Stimulated activated CD4-positive, alpha-beta T cell treated with anti-CD3 and anti-CD28 coated beads, Interleukin-4, amount 100 ng/mL, for 4 hours (primary cell): ENCODE measurements at regions not wholly inside any gene's neighbourhood (a gene's known extent, or its start where the extent isn't known, plus 50 kb on each side); places are given as distances from the start of the nearest gene placed in this dataset.
A peak's percentile ranks its signal among the peaks of the same experiment; 100 is the strongest.

Experiments
- DNase-seq, 2 experiments: peaks; one replicate each; pipeline ENCODE4 v3.0.0-alpha.2; 2020

DNA sequence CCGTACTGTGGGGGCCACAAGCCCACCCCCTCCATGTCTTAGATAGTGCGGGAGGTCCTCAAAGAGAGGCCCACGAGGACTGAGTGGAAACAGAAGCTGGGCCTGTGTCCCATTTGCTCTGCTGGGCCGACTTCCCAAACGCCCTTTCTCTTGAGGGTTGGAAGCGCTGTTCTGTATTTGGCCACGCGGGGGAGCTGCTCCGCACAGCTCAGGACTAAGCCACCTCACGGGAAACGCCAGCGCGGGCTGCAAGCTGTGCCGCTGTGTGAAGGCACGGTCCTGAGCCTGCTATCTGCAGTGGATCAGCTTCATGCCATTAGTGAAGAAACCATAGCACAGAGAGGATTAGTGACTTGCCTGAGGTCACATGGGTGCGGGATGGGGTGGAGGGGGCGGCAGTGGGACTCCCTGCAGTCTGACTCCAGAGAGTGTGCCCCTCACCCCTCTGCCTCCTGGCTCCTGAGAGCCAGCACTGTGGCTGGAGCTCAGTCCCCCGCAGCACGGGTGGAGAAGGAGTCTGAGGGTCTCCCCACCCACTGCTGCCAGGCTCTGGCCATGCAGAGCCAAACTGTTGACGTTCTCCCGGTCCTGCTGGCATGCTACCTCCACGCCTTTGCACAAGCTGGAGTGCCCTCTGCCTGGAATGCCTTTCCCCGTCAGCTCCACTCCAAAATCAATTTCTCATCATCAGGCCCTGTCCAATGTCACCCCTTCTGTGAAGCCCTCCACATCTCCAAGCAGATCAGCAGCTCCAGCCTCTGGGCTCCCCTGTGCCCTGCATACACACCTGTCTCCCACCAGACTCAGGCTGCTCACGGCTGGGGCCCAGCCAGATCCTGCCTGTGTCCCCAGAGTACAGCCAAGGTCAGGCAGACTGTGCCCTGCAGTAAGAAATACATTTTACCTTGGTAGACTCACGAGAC lies 51.5 kb upstream of the LRRC32 start:
- peak; percentile 60 to 73 for DNase-seq

DNA sequence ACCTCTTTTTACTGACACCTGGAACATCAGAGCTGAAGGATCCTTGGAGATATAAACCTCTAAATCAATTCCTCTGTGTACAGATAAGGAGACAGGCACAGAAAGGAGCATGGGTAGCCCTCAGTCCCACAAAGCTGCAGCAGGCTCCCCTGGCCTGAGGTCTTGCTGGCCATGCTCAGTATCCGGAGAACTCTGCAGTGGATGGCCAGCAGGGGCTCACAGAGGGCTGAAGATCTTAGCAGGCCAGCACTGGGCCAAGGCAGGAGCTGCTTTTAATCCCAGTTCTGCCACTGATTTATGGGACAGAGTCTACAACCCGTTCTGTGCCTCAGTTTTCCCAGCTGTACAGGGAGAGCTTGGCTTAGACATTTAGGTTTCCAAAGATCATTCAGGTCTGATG lies 52.6 kb upstream of the LRRC32 start:
- no peak for DNase-seq

DNA sequence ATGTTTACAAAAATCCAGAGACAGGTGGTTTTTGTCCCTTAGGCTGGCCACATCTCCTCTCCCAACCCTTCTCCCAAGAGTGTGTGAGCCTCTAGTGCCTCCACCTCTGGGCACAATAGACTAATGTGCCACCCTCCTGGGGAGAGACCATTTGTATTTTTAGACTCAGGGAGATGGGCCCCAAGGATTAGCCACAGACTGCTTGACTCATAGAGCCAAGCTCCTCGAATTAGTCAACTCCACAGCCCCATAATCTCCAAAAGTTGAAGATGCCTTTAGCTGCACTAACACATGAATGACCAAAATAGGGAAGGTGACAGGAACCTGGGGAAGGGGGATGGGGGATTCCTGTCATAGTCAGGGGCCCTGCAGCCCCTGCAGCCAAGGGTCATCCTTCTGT lies 53.0 kb upstream of the LRRC32 start:
- DNase-seq, result no peak

DNA sequence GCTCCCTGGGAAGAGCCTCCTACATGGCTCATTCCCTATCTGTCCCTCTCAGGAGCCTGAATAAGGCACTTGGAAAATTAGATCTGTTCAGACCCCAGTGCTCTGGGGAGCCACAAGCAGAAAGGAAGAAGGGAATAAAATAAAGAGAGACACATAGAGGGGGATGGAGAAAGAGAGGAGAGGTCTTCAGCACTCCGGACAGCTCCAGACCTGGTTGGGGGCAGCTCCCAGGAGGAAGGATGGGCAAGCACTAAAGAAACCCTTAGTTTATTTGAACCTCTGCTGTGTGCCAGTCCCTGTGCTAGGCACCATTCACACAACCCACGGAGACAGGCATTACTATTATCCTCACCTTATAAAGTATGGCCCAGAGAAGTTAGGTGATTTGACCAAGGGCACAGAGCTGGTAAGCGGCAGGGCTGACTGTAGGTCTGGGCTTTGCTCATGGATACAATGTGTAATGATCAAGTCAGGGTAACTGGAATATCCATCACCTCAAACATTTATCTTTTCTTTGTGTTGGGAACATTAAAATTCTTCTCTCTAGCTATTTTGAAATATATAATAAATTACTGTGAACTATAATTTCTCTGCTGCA lies 53.7 kb upstream of the LRRC32 start:
- DNase-seq, result no peak

DNA sequence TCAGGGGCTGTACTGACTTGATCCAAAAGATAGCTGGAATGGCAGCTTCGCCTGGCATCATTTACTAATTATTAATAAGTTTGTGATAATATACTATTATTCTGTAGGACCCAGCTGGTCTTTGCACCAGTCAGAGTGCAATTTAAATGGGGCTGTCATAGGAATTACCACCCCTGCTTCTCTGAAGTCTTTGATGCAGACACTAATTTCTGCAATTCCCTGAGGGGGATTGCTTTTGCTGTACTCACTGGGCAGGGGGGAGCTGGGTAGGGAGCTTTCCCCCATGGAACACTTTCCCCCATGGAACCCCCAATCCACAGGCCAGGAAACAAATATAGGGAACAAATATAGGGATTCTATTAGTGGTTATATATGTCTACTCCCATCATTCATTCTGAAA lies 54.9 kb upstream of the TSKU start:
- DNase-seq, result no peak

DNA sequence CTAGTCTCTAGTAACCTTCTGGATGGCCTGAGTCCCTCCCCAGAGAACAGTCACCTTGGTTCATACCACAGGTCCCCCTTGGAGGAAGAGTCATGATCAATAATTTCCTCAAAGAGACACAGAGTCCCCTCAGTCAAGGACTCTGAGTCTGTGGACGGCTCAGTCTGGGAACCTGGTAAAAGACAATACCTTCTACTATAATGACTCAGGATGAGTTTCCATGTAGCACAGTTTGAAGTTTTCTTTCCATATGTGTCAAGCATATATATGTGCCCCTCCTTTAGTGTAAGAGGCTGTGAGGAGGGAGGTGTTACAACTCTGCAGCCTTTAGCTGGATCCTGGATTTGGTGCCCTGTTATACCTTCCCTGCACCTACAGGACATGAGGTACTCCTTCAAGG lies 54.4 kb upstream of the TSKU start:
- no peak for DNase-seq

DNA sequence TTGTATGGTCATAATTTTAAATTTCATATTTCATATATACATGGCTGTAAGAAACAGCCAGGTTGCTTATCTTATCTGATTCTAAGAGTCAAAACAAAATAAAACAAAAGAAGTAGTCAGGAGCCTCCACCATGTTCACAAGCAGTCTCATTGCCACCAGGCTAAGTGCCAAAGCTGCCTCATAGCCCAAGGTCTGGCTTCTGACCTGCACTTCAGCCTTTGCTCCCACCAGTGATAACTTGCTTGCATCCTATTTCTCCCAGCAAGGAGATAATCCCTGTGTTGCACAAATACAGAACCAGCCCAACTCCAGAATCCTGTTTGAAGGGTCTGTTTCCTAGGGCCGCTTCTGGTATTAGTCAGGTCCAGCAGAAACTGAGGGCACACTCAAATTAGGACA lies 53.9 kb upstream of the TSKU start:
- no peak for DNase-seq

DNA sequence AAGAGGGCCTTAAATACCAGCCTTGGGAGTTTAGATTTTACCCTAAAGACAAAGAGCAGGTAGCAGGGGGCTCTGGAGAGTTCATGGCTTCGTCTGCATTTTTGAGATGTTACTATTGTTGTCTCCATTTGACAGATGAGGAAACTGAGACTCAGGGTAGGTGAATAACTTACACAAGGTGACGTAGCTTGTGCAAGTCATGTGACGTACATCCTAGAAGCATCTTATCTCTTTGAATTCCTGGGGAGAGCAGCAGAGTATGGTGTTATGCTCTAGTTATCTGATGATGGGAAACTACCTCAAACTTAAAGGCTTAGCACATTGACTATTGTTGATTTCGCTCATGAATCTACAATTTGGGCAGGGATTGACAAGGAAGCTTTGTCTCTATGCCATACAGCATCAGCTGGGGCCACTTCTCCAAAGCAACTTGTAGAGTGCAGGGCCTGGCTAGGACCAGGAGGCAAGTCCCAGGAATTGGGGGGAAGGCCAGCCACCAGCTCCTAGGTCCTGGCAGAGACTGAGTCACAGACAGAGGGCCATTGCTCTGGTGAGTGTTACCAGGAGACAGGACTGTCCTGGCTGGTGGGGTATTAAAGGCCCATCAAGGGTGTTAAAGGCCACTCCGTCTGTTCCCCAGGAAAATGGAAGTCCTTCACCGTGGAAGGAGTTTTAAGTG lies 52.1 kb upstream of the TSKU start:
- DNase-seq, result no peak

DNA sequence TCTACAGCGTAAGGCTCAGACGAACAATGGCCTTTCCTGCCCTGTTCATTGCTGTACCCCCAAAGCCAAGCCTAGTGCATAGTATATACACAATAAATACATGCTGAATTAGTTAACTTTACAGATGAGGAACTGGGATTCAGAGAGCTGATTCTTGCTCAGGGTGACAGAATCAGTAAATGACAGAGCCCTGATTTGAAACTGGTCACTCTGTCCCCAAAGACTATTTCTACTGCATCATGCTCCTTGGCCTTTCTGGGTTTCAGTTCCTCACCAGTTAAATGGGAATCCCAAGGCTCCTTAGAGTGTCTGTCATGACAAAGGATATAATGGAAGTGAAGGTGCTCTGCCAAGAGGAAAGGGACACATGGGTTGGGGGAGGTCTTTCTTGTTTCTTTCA lies 50.5 kb upstream of the TSKU start:
- DNase-seq, result no peak
